NCI-H1417 treated with DMSO at 0.1 percent for 48 hours (cell line): ENCODE measurements at regions not wholly inside any gene's neighbourhood (a gene's known extent, or its start where the extent isn't known, plus 50 kb on each side); places are given as distances from the start of the nearest gene placed in this dataset.
"Not testable (repeated sequence)": the region's sequence is repeated elsewhere in the genome, so short reads cannot be mapped to it uniquely, and the experiment has no call there.

Experiments
- DNase-seq: peaks from one replicate; lab custom pipeline; 2025; lab: John Stamatoyannopoulos, UW

DNA sequence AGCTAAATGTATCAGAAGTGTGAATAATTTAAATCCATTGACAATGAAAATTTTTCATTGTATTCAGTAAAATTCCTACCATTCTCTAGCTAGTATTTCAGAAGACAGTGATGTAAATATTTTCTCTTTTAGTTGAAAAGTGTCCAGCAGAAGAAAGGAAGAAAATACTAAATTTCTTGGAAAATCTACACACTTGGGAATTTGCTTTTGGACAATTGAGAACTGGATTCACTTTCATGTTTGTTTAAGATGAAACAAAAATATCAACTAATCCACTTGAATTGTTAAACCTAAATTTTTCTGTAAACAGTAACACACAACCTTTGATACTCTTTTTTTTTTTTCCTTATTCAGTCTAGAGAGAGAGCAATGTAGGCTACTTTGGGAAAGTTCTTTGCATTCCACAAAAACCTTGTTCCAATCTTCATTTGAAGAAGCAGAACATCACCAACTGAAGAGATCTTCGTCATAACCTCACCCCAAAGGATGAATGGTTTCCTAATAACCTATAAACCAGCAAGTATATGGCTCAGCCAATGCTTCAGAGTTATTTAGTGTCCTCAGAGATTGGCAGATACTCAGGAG is 155.1 kb upstream of the GORAB start:
- DNase-seq = no peak

DNA sequence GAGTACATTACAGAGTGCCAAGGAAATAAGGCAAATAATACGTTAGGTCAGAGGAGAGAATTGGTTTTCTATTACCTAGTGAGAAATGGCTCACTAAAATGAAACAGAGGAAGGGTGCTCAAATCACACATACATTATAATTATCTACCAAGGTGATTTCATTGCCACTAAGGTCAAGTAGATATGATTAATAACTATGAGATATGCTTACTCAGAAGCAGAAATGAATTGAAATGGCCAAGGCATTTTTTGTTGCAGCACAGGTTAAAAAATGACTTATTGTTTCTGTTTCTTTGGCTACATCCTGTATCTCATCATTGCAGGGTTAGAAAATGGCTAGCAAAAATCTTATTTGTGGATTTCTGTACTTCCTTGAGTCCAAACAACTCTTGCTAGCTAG is 154.5 kb upstream of the GORAB start:
- no peak for DNase-seq

DNA sequence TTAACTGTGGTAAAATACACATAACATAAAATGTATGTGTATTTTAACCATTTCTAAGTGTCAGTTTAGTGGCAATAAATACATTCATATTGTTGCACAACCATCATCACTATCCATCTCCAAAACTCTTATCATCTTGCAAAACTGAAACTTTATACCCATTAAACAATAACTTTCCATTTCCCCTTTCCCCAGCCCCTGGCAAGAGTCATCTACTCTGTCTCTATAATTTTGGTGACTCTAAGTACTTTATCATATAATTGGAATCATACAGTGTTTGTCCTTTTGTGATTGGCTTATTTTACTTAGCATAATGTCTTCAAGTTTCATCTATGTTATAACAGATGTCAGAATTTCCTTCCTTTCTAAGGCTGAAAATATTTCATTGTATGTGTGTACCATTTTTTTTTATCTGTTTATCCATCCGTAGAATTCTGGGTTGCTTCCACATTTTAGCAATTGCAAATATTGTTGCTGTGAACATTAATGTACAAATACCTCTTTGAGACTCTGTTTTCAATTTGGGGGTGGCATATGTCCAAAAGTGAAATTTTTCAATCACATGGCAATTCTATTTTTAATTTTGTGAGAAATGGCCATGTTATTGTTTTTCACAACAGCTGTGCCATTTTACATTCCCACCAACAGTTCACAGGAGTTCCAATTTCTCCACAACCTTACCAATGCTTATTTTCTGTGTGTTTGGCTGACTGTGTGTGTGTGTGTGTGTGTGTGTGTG is 153.9 kb upstream of the GORAB start:
- no peak for DNase-seq

DNA sequence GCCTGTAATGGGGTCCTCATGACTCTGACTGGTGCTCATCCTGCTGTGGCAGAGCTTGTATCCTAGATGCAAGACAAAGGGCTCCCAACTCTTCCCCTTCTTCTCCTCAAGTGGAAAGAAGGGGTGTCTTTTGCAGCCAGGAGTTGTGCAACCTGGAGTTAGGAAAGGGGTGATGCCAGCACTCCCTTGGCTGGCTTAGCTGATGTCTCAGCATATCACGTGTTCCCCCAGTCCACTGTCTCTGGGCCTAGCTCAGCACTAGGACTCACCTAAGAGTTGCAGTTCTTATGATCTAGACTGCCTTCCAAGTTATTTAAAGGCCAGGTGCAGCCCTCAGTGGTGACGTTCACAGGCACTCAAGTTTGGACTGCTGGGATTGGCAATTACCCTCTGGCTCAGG is 146.2 kb upstream of the GORAB start:
- DNase-seq = no peak

- DNase-seq = no peak
Measured at GRCh38 chr1:170388489-170388888, 143.5 kb upstream of the GORAB start.

- no peak for DNase-seq
Measured at GRCh38 chr1:170395149-170395548, 136.8 kb upstream of the GORAB start.

- no peak for DNase-seq
Measured at GRCh38 chr1:170397061-170397460, 134.9 kb upstream of the GORAB start.

GRCh38 chr1:170402476-170403311 is 129.3 kb upstream of the GORAB start:
- no peak for DNase-seq

- DNase-seq = no peak
Measured at GRCh38 chr1:170407138-170407537, 124.8 kb upstream of the GORAB start.

DNA sequence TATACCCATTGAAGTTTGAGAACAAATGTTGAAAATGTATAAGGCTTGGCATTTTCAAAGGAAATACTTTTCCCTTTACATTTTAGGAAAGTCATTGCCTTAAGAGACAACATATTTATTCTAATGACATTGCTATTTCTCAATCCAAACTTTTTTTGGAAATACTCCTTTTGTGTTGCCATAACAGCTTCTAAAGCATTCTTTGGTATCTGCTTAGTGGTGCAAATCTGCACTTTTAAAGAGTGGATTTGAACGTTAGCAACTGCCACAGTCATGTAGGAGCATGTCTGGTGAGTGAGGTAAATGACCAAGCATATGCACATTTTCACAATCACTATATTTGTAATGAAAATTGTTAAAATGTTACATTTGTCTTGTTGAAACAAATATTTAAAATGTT is 124.4 kb upstream of the GORAB start:
- no peak for DNase-seq

DNA sequence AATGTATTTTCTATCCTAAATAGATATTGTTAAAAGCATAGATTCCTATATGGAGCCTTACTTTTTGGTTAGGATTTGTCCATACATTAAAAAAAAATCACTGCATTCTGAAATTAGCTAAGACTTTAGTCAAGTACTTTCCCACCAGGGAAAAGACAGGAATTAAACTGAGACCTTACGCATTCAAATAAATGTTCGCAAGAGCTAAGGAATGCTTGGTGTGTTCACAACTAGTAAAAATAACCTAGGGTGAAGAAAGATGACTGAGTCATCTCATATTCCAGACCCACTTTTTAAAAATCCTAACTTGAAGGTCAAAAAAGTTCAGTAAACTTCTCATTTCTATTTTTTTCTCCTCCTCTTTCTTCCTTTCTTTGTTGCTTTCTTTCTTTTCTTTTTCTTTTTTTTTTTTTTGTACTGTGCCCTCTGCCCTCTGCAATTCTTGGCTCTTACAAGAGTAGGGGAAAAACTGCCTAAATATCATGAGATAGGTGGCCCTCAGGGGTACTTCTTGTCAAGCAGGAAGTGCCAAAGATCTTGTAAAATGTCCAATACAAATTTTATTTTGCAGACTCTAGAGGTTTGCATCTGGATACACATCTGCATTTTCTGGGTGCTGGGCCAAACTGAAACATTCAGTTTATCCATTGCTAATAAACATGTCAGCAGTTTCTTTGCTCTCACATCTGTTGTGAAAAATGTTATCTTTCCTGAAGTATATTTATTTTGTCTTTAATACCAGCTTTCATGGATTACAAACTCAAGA is 121.4 kb upstream of the GORAB start:
- no peak for DNase-seq

DNA sequence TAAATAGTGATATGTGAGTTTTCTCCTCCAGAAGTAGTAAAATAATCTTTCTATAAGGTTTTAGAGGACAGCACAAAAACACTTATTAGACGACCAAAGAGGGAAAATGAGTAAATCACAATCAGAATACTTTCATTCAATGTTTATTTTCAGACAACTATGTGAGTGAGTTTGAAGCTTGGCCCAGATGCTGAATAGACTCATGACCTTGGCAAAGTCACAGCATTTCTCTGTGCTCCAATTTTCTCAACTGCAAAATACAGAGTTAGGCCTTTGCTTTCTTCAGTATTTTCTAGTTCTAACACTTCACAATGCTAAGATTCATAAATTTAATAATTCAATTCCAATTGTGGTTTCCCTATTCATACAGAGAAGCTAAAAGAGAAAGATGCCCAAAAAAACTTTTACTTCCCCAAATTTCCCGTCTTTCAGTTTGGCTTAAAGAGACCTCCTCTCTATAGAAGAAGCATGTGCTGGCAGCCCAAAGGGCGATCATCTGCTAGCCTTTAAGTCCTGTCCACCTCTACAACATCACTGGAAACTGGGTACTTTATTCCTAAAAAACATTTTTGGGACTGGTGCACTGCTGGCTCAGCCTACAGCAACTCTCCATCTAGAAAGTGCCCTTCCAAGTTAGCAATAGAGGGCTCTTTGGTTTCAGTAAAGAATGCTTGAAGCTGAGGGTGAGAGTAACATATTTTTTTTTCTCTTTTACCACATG is 116.8 kb upstream of the GORAB start:
- no peak for DNase-seq

- DNase-seq = no peak
Measured at GRCh38 chr1:170415710-170416372, 116.1 kb upstream of the GORAB start.

DNA sequence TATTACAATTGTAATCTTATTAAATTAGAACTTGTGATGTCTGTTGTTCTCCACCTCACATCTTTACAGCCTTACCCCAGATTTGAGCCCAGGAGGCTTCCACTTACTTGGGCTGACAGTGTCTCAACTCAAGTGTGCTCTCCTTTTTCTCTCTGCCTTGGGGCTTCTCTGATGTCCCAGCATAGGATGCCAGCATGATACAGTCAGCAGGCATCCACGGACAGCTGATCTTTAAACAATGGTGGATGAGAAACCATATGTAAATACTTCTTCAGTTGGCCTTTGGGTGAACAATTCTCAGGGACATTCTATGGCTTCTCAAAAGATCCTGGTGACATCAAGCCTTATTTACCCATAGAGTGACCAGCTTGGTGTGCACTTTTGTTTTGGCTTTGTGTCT is 107.6 kb upstream of the GORAB start:
- no peak for DNase-seq

DNA sequence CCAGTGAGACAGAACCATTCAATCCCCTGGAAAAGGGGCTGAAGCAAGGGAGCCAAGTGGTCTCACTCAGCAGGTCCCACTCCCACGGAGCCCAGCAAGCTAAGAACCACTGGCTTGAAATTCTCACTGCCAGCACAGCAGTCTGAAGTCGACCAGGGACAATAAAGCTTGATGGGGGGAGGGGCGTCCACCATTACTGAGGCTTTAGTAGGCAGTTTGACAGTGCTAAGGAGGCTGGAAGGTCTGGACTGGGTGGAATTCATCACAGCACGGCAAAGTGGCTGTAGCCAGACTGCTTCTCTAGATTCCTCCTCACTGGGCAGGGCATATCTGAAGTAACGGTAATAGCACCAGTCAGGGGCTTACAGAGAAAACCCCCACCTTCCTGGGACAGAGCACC is 105.4 kb upstream of the GORAB start:
- no peak for DNase-seq

DNA sequence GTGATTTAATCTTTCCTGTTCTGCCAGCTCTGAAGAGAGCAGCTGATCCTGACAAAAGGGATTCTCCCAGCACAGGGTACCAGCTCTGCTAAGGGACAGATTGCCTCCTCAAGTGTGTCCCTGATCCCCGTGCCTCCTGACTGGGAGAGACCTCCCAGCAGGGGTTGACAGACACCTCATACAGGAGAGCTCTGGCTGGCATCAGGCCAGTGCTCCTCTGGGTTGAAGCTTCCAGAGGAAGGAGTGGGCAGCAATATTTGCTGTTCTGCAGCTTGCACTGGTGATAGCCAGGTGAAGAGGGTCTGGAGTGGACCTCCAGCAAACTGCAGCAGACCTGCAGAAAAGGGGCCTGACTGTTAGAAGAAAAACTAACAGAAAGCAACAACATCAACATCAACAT is 105.0 kb upstream of the GORAB start:
- DNase-seq = not testable (repeated sequence)

DNA sequence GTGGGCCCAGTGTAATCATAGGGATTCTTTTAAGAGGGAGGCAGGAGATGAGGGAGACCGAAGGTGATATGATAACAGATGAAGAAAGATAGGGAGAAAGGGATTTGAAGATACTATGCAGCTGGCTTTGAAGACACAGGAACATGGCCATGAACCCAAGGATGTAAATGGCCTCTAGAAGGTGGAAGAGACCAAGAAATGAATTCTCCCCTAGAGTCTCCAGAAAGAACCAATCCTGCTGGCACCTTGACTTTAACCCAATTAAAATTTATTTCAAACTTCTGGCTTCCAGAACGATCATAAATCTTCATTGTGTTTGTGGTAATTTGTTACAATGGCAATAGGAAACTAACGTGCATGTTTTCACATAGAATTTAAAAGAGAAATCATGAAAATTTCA is 95.0 kb upstream of the GORAB start:
- DNase-seq = no peak

DNA sequence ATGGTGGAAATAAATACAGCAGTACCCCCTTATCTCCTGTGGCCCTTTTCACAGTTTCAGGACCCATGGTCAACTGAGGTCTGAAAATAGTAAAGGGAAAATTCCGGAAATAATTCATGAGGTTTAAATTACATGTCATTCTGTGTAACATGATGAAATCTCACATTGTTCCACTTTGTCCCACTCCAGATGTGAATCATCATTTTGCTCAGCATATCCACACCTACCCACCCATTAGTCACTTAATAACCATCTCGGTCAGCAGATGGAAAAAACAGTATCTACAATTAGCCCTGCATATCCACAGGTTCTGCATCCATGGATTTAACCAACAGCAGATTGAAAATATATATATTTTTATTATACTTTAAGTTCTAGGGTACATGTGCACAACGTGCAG is 86.9 kb upstream of the GORAB start:
- no peak for DNase-seq

- DNase-seq = no peak
Measured at GRCh38 chr1:170448661-170449158, 83.3 kb upstream of the GORAB start.

GRCh38 chr1:170457325-170458050 is 74.5 kb upstream of the GORAB start:
- DNase-seq = not testable (repeated sequence)
